Mesendoderm (in vitro differentiated cells): ENCODE measurements at regions not wholly inside any gene's neighbourhood (a gene's known extent, or its start where the extent isn't known, plus 50 kb on each side); places are given as distances from the start of the nearest gene placed in this dataset.
A peak's percentile ranks its signal among the peaks of the same experiment; 100 is the strongest.

Source experiments
- DNase-seq: peaks from one replicate; pipeline ENCODE4 v3.0.0; 2013
- H2AK5ac ChIP-seq: 2 replicates; pipeline ENCODE4 v1.6.1; 2013; ENCODE audit warnings: low read length, inconsistent platforms
- H2BK120ac ChIP-seq: 2 replicates; pipeline ENCODE4 v1.6.1; 2013; ENCODE audit warnings: low read depth, mild to moderate bottlenecking, low read length, moderate library complexity, mixed read lengths
- H2BK15ac ChIP-seq: replicated peaks from 2 replicates; pipeline ENCODE4 v1.6.1; 2013; ENCODE audit warnings: low read depth, mild to moderate bottlenecking, moderate library complexity
- H2BK5ac ChIP-seq: 2 replicates; pipeline ENCODE4 v1.6.1; 2013; ENCODE audit warnings: low read length, inconsistent platforms
- H3K18ac ChIP-seq: 2 replicates; pipeline ENCODE4 v1.6.1; 2013; ENCODE audit warnings: mild to moderate bottlenecking, low read length, mixed read lengths
- H3K23ac ChIP-seq: one replicate; pipeline ENCODE4 v1.6.1; 2013; ENCODE audit warnings: low read length
- H3K27ac ChIP-seq: 2 replicates; pipeline ENCODE4 v1.5.1; 2013; ENCODE audit warnings: low read depth, mild to moderate bottlenecking, inconsistent platforms, low read length, moderate library complexity
- H3K27me3 ChIP-seq: 2 replicates; pipeline ENCODE4 v1.6.1; 2013; ENCODE audit warnings: low read length, control low read depth, mild to moderate bottlenecking, inconsistent platforms; ENCODE audit not compliant: insufficient read depth, poor library complexity
- H3K36me3 ChIP-seq: 2 replicates; pipeline ENCODE4 v1.6.1; 2013; ENCODE audit warnings: low read length, inconsistent platforms; ENCODE audit not compliant: control insufficient read depth, insufficient read depth
- H3K4ac ChIP-seq: one replicate; pipeline ENCODE4 v1.6.1; 2013; ENCODE audit warnings: low read depth, mild to moderate bottlenecking, low read length, moderate library complexity
- H3K4me1 ChIP-seq: 2 replicates; pipeline ENCODE4 v1.6.1; 2013; ENCODE audit warnings: low read depth, low read length, inconsistent platforms; ENCODE audit not compliant: control insufficient read depth
- H3K4me2 ChIP-seq: 2 replicates; pipeline ENCODE4 v1.6.1; 2013; ENCODE audit warnings: low read length
- H3K4me3 ChIP-seq: 2 replicates; pipeline ENCODE4 v1.5.1; 2013; ENCODE audit warnings: mild to moderate bottlenecking, low read length
- H3K56ac ChIP-seq: one replicate; pipeline ENCODE4 v1.6.1; 2013; ENCODE audit warnings: low read length
- H3K79me1 ChIP-seq: 2 replicates; pipeline ENCODE4 v1.6.1; 2013; ENCODE audit warnings: low read length, inconsistent platforms
- H3K79me2 ChIP-seq: 2 replicates; pipeline ENCODE4 v1.6.1; 2013; ENCODE audit warnings: mild to moderate bottlenecking, low read length; ENCODE audit not compliant: control insufficient read depth, insufficient read depth
- H3K9ac ChIP-seq: 2 replicates; pipeline ENCODE4 v1.6.1; 2013; ENCODE audit warnings: low read length, inconsistent platforms
- H4K5ac ChIP-seq: one replicate; pipeline ENCODE4 v1.6.1; 2013; ENCODE audit warnings: low read length
- H4K8ac ChIP-seq: one replicate; pipeline ENCODE4 v1.6.1; 2013; ENCODE audit warnings: low read depth, mild to moderate bottlenecking, control low read depth, low read length, moderate library complexity
- WGBS: extraction: QIAGEN DNeasy Blood & Tissue Kit; methylation state at CpG from one replicate; pipeline ENCODE4 v1.1.7; 2013; ENCODE audit warnings: low lambda C conversion rate, missing lambda C conversion rate; ENCODE audit not compliant: insufficient coverage; ENCODE audit errors: extremely low coverage; 5-methylcytosine and 5-hydroxymethylcytosine counted together

DNA sequence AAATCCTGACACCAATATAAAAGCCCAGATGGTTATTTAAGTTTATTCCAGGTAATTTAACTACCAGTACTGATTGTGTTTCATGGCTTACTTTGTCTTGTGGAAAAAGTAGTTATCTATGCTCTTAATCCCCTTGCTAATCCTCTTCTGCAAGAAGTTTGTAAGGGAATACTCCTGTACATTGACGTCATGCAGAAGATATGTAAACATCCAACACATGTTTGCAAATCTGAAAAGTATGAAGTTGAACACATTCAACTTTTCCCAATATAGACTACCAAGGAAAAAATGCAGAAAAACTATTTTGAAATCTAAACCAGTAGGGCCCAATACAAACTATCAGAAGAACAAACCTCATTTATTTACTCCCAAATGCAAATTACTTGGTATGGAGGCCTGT is 56.3 kb upstream of the ELL2 start:
- H3K23ac ChIP-seq: no peak overlapping the region
- H2BK15ac ChIP-seq: no peak overlapping the region
- no peak overlapping the region for H3K18ac ChIP-seq
- no peaks in the 10 kb centered on the region for H3K36me3 ChIP-seq
- no peak overlapping the region for H2AK5ac ChIP-seq
- no CpG with 5 or more reads among the region's 1 CpG for WGBS
- H4K5ac ChIP-seq: no peak overlapping the region
- no peak overlapping the region for H3K4me3 ChIP-seq
- no peaks in the 10 kb centered on the region for H3K79me2 ChIP-seq
- H3K4ac ChIP-seq: no peak overlapping the region
- H2BK120ac ChIP-seq: no peak overlapping the region
- no peak overlapping the region for H3K9ac ChIP-seq
- peak; percentile 22 for DNase-seq
- H3K4me2 ChIP-seq: no peak overlapping the region
- no peak overlapping the region for H4K8ac ChIP-seq
- no peaks in the 10 kb centered on the region for H3K4me1 ChIP-seq
- H3K27ac ChIP-seq: no peak overlapping the region
- no peak overlapping the region for H3K56ac ChIP-seq
- no peaks in the 10 kb centered on the region for H3K27me3 ChIP-seq
- H3K79me1 ChIP-seq: no peaks in the 10 kb centered on the region
- H2BK5ac ChIP-seq: no peak overlapping the region

DNA sequence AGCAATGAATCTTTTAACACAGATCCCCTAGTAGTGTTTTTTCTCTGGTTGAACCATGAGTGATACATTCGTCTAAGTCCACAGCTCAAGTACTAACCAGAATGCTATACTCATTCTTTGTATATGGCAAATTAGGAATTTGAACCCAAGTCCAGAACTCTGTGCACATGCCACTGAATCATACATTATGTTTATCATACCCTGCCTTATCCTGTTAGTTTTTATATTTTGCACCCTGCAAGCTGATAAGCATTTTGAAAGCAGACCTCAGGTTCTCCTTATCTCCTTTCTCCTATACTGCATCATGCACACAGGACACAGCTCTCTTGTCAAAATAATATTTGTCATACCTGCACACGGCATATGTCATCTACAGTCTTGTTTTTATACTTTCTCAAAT is 54.6 kb upstream of the ELL2 start:
- DNase-seq: no peak
- no CpG with 5 or more reads among the region's 2 CpGs for WGBS
- no peak overlapping the region for H4K5ac ChIP-seq

DNA sequence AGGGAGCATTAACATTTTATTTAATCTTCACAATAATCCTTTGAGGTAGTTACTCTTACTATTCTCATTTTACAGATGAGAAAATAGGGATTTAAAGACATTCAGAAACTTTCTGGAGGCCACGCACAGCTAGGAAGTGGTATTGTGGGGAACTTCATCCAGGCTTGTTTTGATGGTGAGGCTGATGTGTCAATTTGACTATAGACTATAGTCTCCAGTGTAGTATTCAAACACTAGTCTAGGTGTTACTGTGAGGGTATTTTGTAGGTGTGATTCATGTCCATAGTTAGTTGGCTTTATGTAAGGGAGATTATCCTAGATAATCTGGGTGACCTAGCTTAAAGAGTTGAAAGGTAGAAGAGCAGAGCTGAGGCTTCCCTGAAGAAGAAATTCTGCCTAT is 54.1 kb upstream of the ELL2 start:
- H3K27me3 ChIP-seq: no peaks in the 10 kb centered on the region
- no peak overlapping the region for H4K5ac ChIP-seq
- H3K4me3 ChIP-seq: no peak overlapping the region
- H3K79me1 ChIP-seq: no peaks in the 10 kb centered on the region
- H3K23ac ChIP-seq: no peak overlapping the region
- no peaks in the 10 kb centered on the region for H3K79me2 ChIP-seq
- H3K36me3 ChIP-seq: no peaks in the 10 kb centered on the region
- no CpG with 5 or more reads among the region's 1 CpG for WGBS
- H2BK15ac ChIP-seq: no peak overlapping the region
- H3K4ac ChIP-seq: no peak overlapping the region
- H3K4me2 ChIP-seq: no peak overlapping the region
- no peaks in the 10 kb centered on the region for H3K4me1 ChIP-seq
- no peak overlapping the region for H2AK5ac ChIP-seq
- no peak overlapping the region for H3K9ac ChIP-seq
- H3K56ac ChIP-seq: no peak overlapping the region
- H3K27ac ChIP-seq: no peak overlapping the region
- DNase-seq: no peak
- H4K8ac ChIP-seq: no peak overlapping the region
- no peak overlapping the region for H2BK5ac ChIP-seq
- no peak overlapping the region for H2BK120ac ChIP-seq
- H3K18ac ChIP-seq: no peak overlapping the region

More for the DNA sequence above, 54.6 kb upstream of the ELL2 start:
- H3K23ac ChIP-seq: no peak overlapping the region
- H4K8ac ChIP-seq: no peak overlapping the region
- no peak overlapping the region for H3K27ac ChIP-seq
- H3K79me1 ChIP-seq: no peaks in the 10 kb centered on the region
- no peak overlapping the region for H3K56ac ChIP-seq
- H3K36me3 ChIP-seq: no peaks in the 10 kb centered on the region
- no peak overlapping the region for H3K4me2 ChIP-seq
- H2AK5ac ChIP-seq: no peak overlapping the region
- H3K27me3 ChIP-seq: no peaks in the 10 kb centered on the region
- no peak overlapping the region for H3K18ac ChIP-seq
- no peak overlapping the region for H3K9ac ChIP-seq
- H3K4ac ChIP-seq: no peak overlapping the region
- H2BK15ac ChIP-seq: no peak overlapping the region
- H3K4me3 ChIP-seq: no peak overlapping the region
- H3K4me1 ChIP-seq: no peaks in the 10 kb centered on the region
- no peak overlapping the region for H2BK5ac ChIP-seq
- H2BK120ac ChIP-seq: no peak overlapping the region
- H3K79me2 ChIP-seq: no peaks in the 10 kb centered on the region

DNA sequence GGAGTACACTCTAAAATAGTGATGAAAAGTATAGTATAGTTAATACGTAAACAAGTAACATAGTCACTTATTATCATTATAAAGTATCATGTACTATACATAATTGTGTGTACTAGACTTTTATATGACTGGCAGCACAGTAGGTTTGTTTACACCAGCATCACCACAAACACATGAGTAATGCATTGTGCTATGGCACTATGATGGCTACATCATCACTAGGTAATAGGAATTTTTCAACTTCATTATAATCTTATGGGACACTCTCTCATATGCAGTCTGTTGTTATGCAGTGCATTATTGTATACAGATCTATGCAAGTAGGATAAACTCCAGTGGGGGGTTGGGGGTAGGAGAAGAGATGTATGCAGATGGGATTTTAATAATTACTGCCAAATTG is 52.7 kb upstream of the ELL2 start:
- Histone ChIP-seq H3K36me3 (no peaks in the 10 kb centered on the region), H3K27me3 (no peaks in the 10 kb centered on the region), H3K9ac (no peak overlapping the region), H3K27ac (no peak overlapping the region), H3K4me2 (no peak overlapping the region), H3K18ac (no peak overlapping the region), H3K4me1 (no peaks in the 10 kb centered on the region), H3K4me3 (no peak overlapping the region), H2BK120ac (no peak overlapping the region), H3K79me2 (no peaks in the 10 kb centered on the region), H2BK5ac (no peak overlapping the region), H2BK15ac (no peak overlapping the region), H3K79me1 (no peaks in the 10 kb centered on the region), H2AK5ac (no peak overlapping the region), H3K56ac (no peak overlapping the region), H4K5ac (no peak overlapping the region), H3K23ac (no peak overlapping the region), H3K4ac (no peak overlapping the region), H4K8ac (no peak overlapping the region)
- WGBS: no CpG with 5 or more reads among the region's 1 CpG
- DNase-seq: no peak

DNA sequence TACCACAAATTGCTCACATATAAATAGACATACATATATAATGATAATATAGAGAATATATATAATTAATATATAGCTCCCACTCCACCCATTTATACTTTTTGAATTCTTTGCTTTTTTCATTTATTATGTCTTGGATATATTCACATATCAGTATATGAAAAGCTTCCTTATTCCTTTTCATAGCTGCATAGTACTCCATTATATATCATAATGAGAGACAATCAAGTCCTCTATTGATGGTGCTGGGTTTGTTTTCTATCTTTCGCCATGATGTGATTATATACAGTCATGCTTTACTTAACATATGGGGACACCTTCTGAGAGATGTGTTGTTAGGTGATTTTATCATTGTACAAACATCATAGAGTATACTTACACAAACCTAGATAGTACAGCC is 51.6 kb upstream of the ELL2 start:
- Histone ChIP-seq H2BK5ac (no peak overlapping the region), H2BK120ac (no peak overlapping the region), H3K79me2 (no peaks in the 10 kb centered on the region), H3K9ac (no peak overlapping the region), H4K5ac (no peak overlapping the region), H3K27ac (no peak overlapping the region), H3K36me3 (no peaks in the 10 kb centered on the region), H2BK15ac (no peak overlapping the region), H3K18ac (no peak overlapping the region), H3K56ac (no peak overlapping the region), H3K27me3 (no peaks in the 10 kb centered on the region), H3K4ac (no peak overlapping the region), H4K8ac (no peak overlapping the region), H2AK5ac (no peak overlapping the region), H3K4me3 (no peak overlapping the region), H3K4me2 (no peak overlapping the region), H3K4me1 (no peaks in the 10 kb centered on the region), H3K79me1 (no peaks in the 10 kb centered on the region), H3K23ac (no peak overlapping the region)
- WGBS: no CpG with 5 or more reads among the region's 1 CpG
- no peak for DNase-seq

DNA sequence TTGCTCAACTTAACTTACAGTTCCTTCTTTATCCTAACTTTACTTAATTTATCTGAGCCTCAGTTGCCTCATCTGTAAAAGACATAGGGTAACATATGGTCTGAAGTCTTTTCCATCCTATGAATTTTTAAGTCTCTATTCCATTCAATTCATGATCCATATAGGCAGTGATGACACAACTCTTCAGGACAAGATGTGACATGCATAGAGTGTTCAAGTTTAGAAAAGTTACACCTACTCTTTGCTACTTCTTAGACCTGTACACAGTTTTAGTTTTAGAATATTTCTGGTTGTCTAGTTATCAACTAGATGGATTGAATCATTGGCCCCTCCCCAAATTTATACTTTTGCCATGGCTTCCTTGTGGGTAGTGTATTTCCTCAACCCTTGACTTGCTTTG is 50.7 kb upstream of the ELL2 start:
- no peak for DNase-seq
- Histone ChIP-seq H3K79me2 (no peaks in the 10 kb centered on the region), H3K9ac (no peak overlapping the region), H3K18ac (no peak overlapping the region), H3K4me2 (no peak overlapping the region), H3K36me3 (no peaks in the 10 kb centered on the region), H3K79me1 (no peaks in the 10 kb centered on the region), H2BK15ac (no peak overlapping the region), H4K5ac (no peak overlapping the region), H3K4ac (no peak overlapping the region), H3K56ac (no peak overlapping the region), H3K27me3 (no peaks in the 10 kb centered on the region), H4K8ac (no peak overlapping the region), H3K23ac (no peak overlapping the region), H3K4me1 (no peaks in the 10 kb centered on the region), H3K27ac (no peak overlapping the region), H2BK5ac (no peak overlapping the region), H2AK5ac (no peak overlapping the region), H2BK120ac (no peak overlapping the region), H3K4me3 (no peak overlapping the region)
